ENCODE measurements at regions not wholly inside any gene's neighbourhood (a gene's known extent, or its start where the extent isn't known, plus 50 kb on each side); places are given as distances from the start of the nearest gene placed in this dataset.

DNA sequence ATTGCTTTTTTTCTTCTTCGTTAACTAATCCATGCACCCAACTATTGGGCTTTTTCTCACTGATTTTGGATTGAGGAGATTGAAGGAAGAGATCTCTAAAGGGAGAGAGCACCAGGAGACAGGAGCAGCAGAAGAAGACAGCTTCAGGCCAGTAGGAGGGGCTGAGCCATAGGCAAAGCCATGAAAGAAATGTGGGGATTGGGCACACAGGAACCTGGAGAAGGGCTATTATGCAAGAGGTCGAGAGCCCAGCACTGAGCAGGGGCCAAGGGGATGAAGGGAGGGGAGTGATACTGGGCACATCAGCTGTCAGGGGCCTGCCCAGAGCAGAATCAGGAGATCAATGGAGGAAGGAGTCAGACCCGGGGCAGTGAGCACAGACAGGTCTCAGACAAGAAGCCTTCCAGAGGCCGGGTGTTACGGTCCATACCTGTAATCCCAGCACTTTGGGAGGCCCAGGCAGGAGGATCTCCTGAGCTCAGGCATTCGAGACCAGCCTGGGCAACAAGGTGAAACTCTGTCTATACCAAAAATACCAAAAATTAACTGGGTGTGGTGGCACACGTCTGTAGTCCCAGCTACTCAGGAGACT lies 140.9 kb downstream of the BCOR start:
- Histone ChIP-seq H3K4me3 (ENCODE audit: low read depth, low read length, poor library complexity, severe bottlenecking) (no peak overlapping the region), H3K36me3 (ENCODE audit: insufficient read depth, low read length) (no peaks in the 10 kb centered on the region), H3K4me1 (ENCODE audit: insufficient read depth, low read length, severe bottlenecking) (peaks cover 28% of the 10 kb centered on the region), H3K79me2 (ENCODE audit: insufficient read depth, low read length) (no peaks in the 10 kb centered on the region), H3F3A (ENCODE audit: insufficient read depth, low read length) (no peaks in the 10 kb centered on the region), H3K9me2 (ENCODE audit: low read depth, low read length) (no peaks in the 10 kb centered on the region), H3K9me3 (ENCODE audit: low read length) (no peaks in the 10 kb centered on the region), H2AFZ (ENCODE audit: low read length) (no peak overlapping the region), H3K27ac (ENCODE audit: low read depth, low read length, poor library complexity, severe bottlenecking) (no peak overlapping the region), H3K4me2 (ENCODE audit: low read length) (no peak overlapping the region), H4K20me1 (ENCODE audit: insufficient read depth, low read length) (no peaks in the 10 kb centered on the region), H3K9ac (ENCODE audit: low read length) (no peak overlapping the region), H3K27me3 (ENCODE audit: insufficient read depth, low read length) (no peaks in the 10 kb centered on the region)
- no peak for TF ChIP-seq EZH2 (IDR thresholded peaks at IDR 0.05; ENCODE audit: borderline replicate concordance, low read length)
- TF ChIP-seq, protein P1, sequence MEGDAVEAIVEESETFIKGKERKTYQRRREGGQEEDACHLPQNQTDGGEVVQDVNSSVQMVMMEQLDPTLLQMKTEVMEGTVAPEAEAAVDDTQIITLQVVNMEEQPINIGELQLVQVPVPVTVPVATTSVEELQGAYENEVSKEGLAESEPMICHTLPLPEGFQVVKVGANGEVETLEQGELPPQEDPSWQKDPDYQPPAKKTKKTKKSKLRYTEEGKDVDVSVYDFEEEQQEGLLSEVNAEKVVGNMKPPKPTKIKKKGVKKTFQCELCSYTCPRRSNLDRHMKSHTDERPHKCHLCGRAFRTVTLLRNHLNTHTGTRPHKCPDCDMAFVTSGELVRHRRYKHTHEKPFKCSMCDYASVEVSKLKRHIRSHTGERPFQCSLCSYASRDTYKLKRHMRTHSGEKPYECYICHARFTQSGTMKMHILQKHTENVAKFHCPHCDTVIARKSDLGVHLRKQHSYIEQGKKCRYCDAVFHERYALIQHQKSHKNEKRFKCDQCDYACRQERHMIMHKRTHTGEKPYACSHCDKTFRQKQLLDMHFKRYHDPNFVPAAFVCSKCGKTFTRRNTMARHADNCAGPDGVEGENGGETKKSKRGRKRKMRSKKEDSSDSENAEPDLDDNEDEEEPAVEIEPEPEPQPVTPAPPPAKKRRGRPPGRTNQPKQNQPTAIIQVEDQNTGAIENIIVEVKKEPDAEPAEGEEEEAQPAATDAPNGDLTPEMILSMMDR (IDR thresholded peaks at IDR 0.05; ENCODE audit: low read length) = no peak

DNA sequence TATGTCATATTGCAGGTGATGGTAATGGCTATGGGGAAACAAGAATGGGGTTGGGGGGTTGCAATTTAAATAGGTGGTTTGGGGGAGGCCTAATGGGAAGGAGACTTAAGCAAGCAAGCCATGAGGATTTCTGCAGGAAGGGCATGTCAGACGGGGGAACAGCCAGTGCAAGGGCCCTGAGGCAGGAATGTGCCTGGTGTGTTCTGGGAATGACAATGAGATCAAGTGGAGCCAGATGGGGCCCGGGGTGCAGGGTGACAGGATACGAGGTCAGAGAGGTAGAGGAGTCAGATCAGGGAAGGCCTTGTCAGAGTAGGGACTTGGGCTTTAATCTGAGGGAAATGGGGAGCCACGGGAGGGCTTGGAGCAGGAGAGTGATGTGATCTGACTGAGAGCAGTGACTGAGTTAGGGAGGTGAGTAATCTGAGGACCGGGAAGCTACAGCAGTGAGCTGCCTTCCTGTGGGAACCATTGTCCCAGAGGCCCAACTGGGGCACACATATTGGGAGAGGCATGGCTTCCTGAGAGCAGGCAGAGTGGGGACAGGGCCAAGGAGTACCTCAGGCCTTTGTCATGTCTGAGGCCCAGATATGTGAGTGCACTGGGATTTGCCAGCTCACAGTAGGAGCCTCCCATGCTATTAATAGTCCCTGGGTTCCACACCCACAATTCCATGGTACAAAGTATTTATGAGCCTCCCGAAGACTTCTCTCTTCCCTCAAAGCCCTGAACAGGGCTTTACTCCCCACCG lies 139.8 kb downstream of the BCOR start:
- H3K4me2 ChIP-seq (ENCODE audit: low read length) = no peak overlapping the region
- H3K79me2 ChIP-seq (ENCODE audit: insufficient read depth, low read length) = no peaks in the 10 kb centered on the region
- H4K20me1 ChIP-seq (ENCODE audit: insufficient read depth, low read length) = no peaks in the 10 kb centered on the region
- TF ChIP-seq EZH2 (IDR thresholded peaks at IDR 0.05; ENCODE audit: borderline replicate concordance, low read length) = no peak
- TF ChIP-seq, protein P1 (IDR thresholded peaks at IDR 0.05; ENCODE audit: low read length) = no peak
- H3K4me1 ChIP-seq (ENCODE audit: insufficient read depth, low read length, severe bottlenecking) = peaks cover 25% of the 10 kb centered on the region
- no peaks in the 10 kb centered on the region for H3K36me3 ChIP-seq (ENCODE audit: insufficient read depth, low read length)
- no peaks in the 10 kb centered on the region for H3K27me3 ChIP-seq (ENCODE audit: insufficient read depth, low read length)
- no peaks in the 10 kb centered on the region for H3K9me3 ChIP-seq (ENCODE audit: low read length)
- H3F3A ChIP-seq (ENCODE audit: insufficient read depth, low read length) = no peaks in the 10 kb centered on the region
- H2AFZ ChIP-seq (ENCODE audit: low read length) = no peak overlapping the region
- H3K9ac ChIP-seq (ENCODE audit: low read length) = no peak overlapping the region
- H3K4me3 ChIP-seq (ENCODE audit: low read depth, low read length, poor library complexity, severe bottlenecking) = no peak overlapping the region
- H3K9me2 ChIP-seq (ENCODE audit: low read depth, low read length) = no peaks in the 10 kb centered on the region
- no peak overlapping the region for H3K27ac ChIP-seq (ENCODE audit: low read depth, low read length, poor library complexity, severe bottlenecking)

DNA sequence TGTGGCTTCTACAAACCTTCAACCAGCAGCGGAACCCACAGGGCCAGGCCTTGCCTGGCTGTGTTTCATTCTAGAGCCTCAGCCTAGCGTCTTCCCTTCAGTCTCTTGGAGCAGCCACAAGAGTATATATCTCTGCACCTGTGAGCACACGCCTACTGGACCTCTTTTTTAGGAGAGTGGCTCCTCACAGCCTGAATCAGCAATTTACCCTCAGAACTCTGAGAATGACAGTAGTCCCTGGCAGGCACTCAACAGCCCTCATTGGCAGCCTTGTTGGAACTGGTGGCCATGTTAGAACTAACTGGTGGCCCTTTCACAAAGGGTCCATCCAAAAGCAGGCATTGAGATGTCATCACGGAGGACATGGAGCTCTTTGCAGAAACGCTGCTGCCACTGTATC lies 138.9 kb downstream of the BCOR start:
- H3K79me2 ChIP-seq (ENCODE audit: insufficient read depth, low read length) = no peaks in the 10 kb centered on the region
- no peak overlapping the region for H3K9ac ChIP-seq (ENCODE audit: low read length)
- H3K4me2 ChIP-seq (ENCODE audit: low read length) = no peak overlapping the region
- H3K9me3 ChIP-seq (ENCODE audit: low read length) = no peaks in the 10 kb centered on the region
- TF ChIP-seq, protein P1 (IDR thresholded peaks at IDR 0.05; ENCODE audit: low read length) = no peak
- TF ChIP-seq EZH2 (IDR thresholded peaks at IDR 0.05; ENCODE audit: borderline replicate concordance, low read length) = no peak
- no peaks in the 10 kb centered on the region for H3K9me2 ChIP-seq (ENCODE audit: low read depth, low read length)
- H3F3A ChIP-seq (ENCODE audit: insufficient read depth, low read length) = no peaks in the 10 kb centered on the region
- H2AFZ ChIP-seq (ENCODE audit: low read length) = no peak overlapping the region
- H3K4me1 ChIP-seq (ENCODE audit: insufficient read depth, low read length, severe bottlenecking) = peaks cover 16% of the 10 kb centered on the region
- no peak overlapping the region for H3K27ac ChIP-seq (ENCODE audit: low read depth, low read length, poor library complexity, severe bottlenecking)
- H3K4me3 ChIP-seq (ENCODE audit: low read depth, low read length, poor library complexity, severe bottlenecking) = no peak overlapping the region
- no peaks in the 10 kb centered on the region for H4K20me1 ChIP-seq (ENCODE audit: insufficient read depth, low read length)
- H3K36me3 ChIP-seq (ENCODE audit: insufficient read depth, low read length) = no peaks in the 10 kb centered on the region
- H3K27me3 ChIP-seq (ENCODE audit: insufficient read depth, low read length) = no peaks in the 10 kb centered on the region
